ENCODE measurements at regions not wholly inside any gene's neighbourhood (a gene's known extent, or its start where the extent isn't known, plus 50 kb on each side); places are given as distances from the start of the nearest gene placed in this dataset.

GRCh38 chr13:106640515-106640914 is 72.6 kb upstream of the ARGLU1 start:
- no peak for DNase-seq (ENCODE audit: unreplicated experiment)
- H3K27me3 Mint-ChIP-seq (ENCODE audit: insufficient read depth, unreplicated experiment) = no peaks in the 10 kb centered on the region
- H3K9me3 Mint-ChIP-seq (ENCODE audit: unreplicated experiment) = no peaks in the 10 kb centered on the region
- intact Hi-C loops (cut with micrococcal nuclease) = loop anchor here (10.0 kb wide), 1 partner anchor 214 kb away; no protein-coding TSS in a partner anchor
- no peak overlapping the region for H3K4me3 Mint-ChIP-seq (ENCODE audit: unreplicated experiment)
- H3K36me3 Mint-ChIP-seq (ENCODE audit: insufficient read depth, unreplicated experiment) = no peaks in the 10 kb centered on the region
- no peak for TF ChIP-seq CTCF (IDR thresholded peaks at IDR 0.05; ENCODE audit: unreplicated experiment)
- no peak overlapping the region for H3K27ac Mint-ChIP-seq (ENCODE audit: low read depth, unreplicated experiment)
- ChIA-PET CTCF (no interaction called here), POLR2A (no interaction called here)
- BruUV-seq (replicated peaks) = no TSS peak
- H3K4me1 Mint-ChIP-seq (ENCODE audit: insufficient read depth, unreplicated experiment) = no peaks in the 10 kb centered on the region

DNA sequence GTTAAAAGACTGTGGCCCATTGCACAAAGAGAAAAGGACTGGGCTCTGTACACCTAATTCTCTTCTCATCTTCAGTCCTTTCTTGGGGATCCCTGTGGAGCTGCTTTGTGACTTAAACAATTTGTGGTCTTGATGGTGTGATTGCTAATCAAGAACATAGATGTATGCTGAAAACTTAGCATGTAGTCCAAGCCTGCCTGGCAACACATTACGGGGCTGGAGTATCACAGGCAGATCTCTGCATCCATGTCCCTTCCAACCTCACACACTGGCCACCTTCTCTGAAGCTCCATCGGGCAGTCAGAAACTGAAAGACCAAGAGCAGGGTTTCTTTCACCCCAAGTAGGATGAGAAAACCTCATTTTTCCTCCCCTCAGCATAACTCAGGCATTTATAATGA is 69.6 kb upstream of the ARGLU1 start:
- ChIA-PET POLR2A (no interaction called here), CTCF (no interaction called here)
- H3K4me3 Mint-ChIP-seq (ENCODE audit: unreplicated experiment) = no peak overlapping the region
- H3K36me3 Mint-ChIP-seq (ENCODE audit: insufficient read depth, unreplicated experiment) = no peaks in the 10 kb centered on the region
- no TSS peak for BruUV-seq (replicated peaks)
- no peaks in the 10 kb centered on the region for H3K27me3 Mint-ChIP-seq (ENCODE audit: insufficient read depth, unreplicated experiment)
- no peak for TF ChIP-seq CTCF (IDR thresholded peaks at IDR 0.05; ENCODE audit: unreplicated experiment)
- H3K27ac Mint-ChIP-seq (ENCODE audit: low read depth, unreplicated experiment) = no peak overlapping the region
- intact Hi-C loops (cut with micrococcal nuclease) = no loop called here
- no peaks in the 10 kb centered on the region for H3K9me3 Mint-ChIP-seq (ENCODE audit: unreplicated experiment)
- DNase-seq (ENCODE audit: unreplicated experiment) = no peak
- H3K4me1 Mint-ChIP-seq (ENCODE audit: insufficient read depth, unreplicated experiment) = no peaks in the 10 kb centered on the region

DNA sequence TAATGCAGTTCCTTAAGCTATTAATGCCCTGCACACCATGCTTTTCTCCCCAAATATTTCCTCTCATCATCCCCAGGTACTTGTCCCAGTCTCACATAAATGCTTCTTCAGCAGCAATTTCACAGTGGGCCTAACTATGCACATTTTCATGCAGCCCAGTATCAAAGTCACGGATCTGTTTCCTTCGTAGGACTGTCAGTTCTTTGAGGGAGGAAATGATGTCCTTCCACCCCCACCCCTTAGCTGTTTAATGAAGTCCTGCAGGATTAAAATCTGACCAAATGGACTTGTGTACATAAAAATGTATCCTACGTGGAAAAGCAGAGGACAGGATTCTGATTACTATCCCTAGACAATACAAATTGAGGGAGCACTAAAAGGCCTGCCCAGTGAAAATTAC is 68.6 kb upstream of the ARGLU1 start:
- Mint-ChIP-seq H3K4me1 (ENCODE audit: insufficient read depth, unreplicated experiment) (no peaks in the 10 kb centered on the region), H3K27ac (ENCODE audit: low read depth, unreplicated experiment) (no peak overlapping the region), H3K9me3 (ENCODE audit: unreplicated experiment) (no peaks in the 10 kb centered on the region), H3K36me3 (ENCODE audit: insufficient read depth, unreplicated experiment) (no peaks in the 10 kb centered on the region), H3K27me3 (ENCODE audit: insufficient read depth, unreplicated experiment) (no peaks in the 10 kb centered on the region), H3K4me3 (ENCODE audit: unreplicated experiment) (no peak overlapping the region)
- no TSS peak for BruUV-seq (replicated peaks)
- ChIA-PET POLR2A (interaction anchor here (1.7 kb wide), 1 partner anchor 37 kb away, joined by 3 read pairs; no protein-coding TSS in a partner anchor), CTCF (interaction anchor here (0.6 to 1.4 kb wide), 3 partner anchors 17 to 768 kb away, joined by 3 to 7 read pairs (median 3); no protein-coding TSS in a partner anchor)
- intact Hi-C loops (cut with micrococcal nuclease) = no loop called here
- DNase-seq (ENCODE audit: unreplicated experiment) = no peak
- no peak for TF ChIP-seq CTCF (IDR thresholded peaks at IDR 0.05; ENCODE audit: unreplicated experiment)

GRCh38 chr13:106635616-106636015 is 67.7 kb upstream of the ARGLU1 start:
- Mint-ChIP-seq H3K36me3 (ENCODE audit: insufficient read depth, unreplicated experiment) (no peaks in the 10 kb centered on the region), H3K27me3 (ENCODE audit: insufficient read depth, unreplicated experiment) (no peaks in the 10 kb centered on the region), H3K9me3 (ENCODE audit: unreplicated experiment) (no peaks in the 10 kb centered on the region), H3K27ac (ENCODE audit: low read depth, unreplicated experiment) (no peak overlapping the region), H3K4me3 (ENCODE audit: unreplicated experiment) (no peak overlapping the region), H3K4me1 (ENCODE audit: insufficient read depth, unreplicated experiment) (no peaks in the 10 kb centered on the region)
- intact Hi-C loops (cut with micrococcal nuclease) = no loop called here
- TF ChIP-seq CTCF (IDR thresholded peaks at IDR 0.05; ENCODE audit: unreplicated experiment) = no peak
- no TSS peak for BruUV-seq (replicated peaks)
- ChIA-PET POLR2A (interaction anchor here (0.7 to 1.7 kb wide), 2 partner anchors 27 to 38 kb away, joined by 3 read pairs; no protein-coding TSS in a partner anchor), CTCF (interaction anchor here (1.3 to 8.3 kb wide), 3 partner anchors 11 to 16 kb away, joined by 5 to 44 read pairs (median 7); no protein-coding TSS in a partner anchor)
- DNase-seq (ENCODE audit: unreplicated experiment) = no peak

All from MCF 10A (cell line).